H1 (cell line): ENCODE measurements at regions not wholly inside any gene's neighbourhood (a gene's known extent, or its start where the extent isn't known, plus 50 kb on each side); places are given as distances from the start of the nearest gene placed in this dataset.

Experiments used
- CTCF ChIA-PET: fragments of 300-600 bp; sonication (Branson Sonifier 250); formaldehyde crosslinking; loops from one replicate; lab custom pipeline; 2021; ENCODE audit not compliant: partially characterized antibody; lab: Charles Lee
- POLR2A ChIA-PET: fragments of 300-600 bp; sonication (Branson Sonifier 250); formaldehyde crosslinking; loops from one replicate; lab custom pipeline; 2021; ENCODE audit warnings: inconsistent platforms; ENCODE audit not compliant: partially characterized antibody; lab: Charles Lee
- DNase-seq, 2 experiments: peaks; one replicate each; pipeline versions ENCODE4 v3.0.0 to v3.0.0-alpha.2; 2010 to 2022; ENCODE audit warnings: low spot score in 2 of 2, low read depth in 1 of 2, mixed read lengths in 1 of 2
- FAIRE-seq: peaks from 2 replicates; lab custom pipeline; 2011; peaks lifted over from hg19 to GRCh38; lab: Jason Lieb, UNC
- H2AFZ ChIP-seq: 2 replicates; pipeline ENCODE4 v1.8.1; 2012; ENCODE audit warnings: low read length, inconsistent platforms
- H2AK5ac ChIP-seq: 2 replicates; pipeline ENCODE4 v1.6.1; 2013; ENCODE audit warnings: low read depth, low read length
- H2BK120ac ChIP-seq: replicated peaks from 2 replicates; pipeline ENCODE3; 2013; ENCODE audit warnings: low read depth, low read length, inconsistent platforms
- H2BK12ac ChIP-seq: 2 replicates; pipeline ENCODE4 v1.6.1; 2013; ENCODE audit warnings: low read depth, low read length
- H2BK15ac ChIP-seq: 2 replicates; pipeline ENCODE4 v1.6.1; 2013; ENCODE audit warnings: low read length
- H2BK20ac ChIP-seq: 2 replicates; pipeline ENCODE4 v1.6.1; 2013; ENCODE audit warnings: low read length
- H2BK5ac ChIP-seq: 2 replicates; pipeline ENCODE4 v1.6.1; 2013; ENCODE audit warnings: low read depth, low read length
- H3K14ac ChIP-seq: 2 replicates; pipeline ENCODE4 v1.6.1; 2013; ENCODE audit warnings: inconsistent platforms; ENCODE audit not compliant: insufficient read length
- H3K18ac ChIP-seq: 2 replicates; pipeline ENCODE4 v1.6.1; 2013; ENCODE audit warnings: low read length; ENCODE audit errors: extremely low read depth
- H3K23ac ChIP-seq: 2 replicates; pipeline ENCODE4 v1.6.1; 2013; ENCODE audit warnings: inconsistent platforms; ENCODE audit not compliant: insufficient read length
- H3K23me2 ChIP-seq: 2 replicates; pipeline ENCODE4 v1.6.1; 2013; ENCODE audit warnings: low read depth, low read length
- H3K27ac ChIP-seq: 2 replicates; pipeline ENCODE4 v1.6.1; 2011; ENCODE audit warnings: low read depth, low read length, inconsistent platforms
- H3K27me3 ChIP-seq, 4 experiments: replicated peaks in 1 of 4; 1 replicate in 1 of 4; 2 replicates in 3 of 4; pipeline versions ENCODE4 v1.6.1 to v1.8.1; 2011 to 2013; ENCODE audit warnings: low read length in 3 of 4, mild to moderate bottlenecking in 3 of 4, inconsistent platforms in 2 of 4, mixed read lengths in 2 of 4, moderate library complexity in 1 of 4; ENCODE audit not compliant: control insufficient read depth in 3 of 4, insufficient read depth in 3 of 4; ENCODE audit errors: extremely low read depth in 1 of 4
- H3K36me3 ChIP-seq, 4 experiments: 2 replicates each; pipeline versions ENCODE4 v1.6.1 to v1.8.1; 2011 to 2013; ENCODE audit warnings: mild to moderate bottlenecking in 4 of 4, low read length in 3 of 4, moderate library complexity in 2 of 4, control low read depth in 1 of 4, inconsistent platforms in 1 of 4; ENCODE audit not compliant: insufficient read depth in 4 of 4, control insufficient read depth in 2 of 4
- H3K4ac ChIP-seq: replicated peaks from 2 replicates; pipeline ENCODE3; 2013; ENCODE audit warnings: low read length, low read depth, mixed read lengths, inconsistent platforms; ENCODE audit not compliant: insufficient read length
- H3K4me1 ChIP-seq, 4 experiments: replicated peaks in 1 of 4; 1 replicate in 1 of 4; 2 replicates in 3 of 4; pipeline versions ENCODE4 v1.6.1 to v1.8.1; 2011 to 2013; ENCODE audit warnings: low read length in 3 of 4, inconsistent platforms in 2 of 4, mixed read lengths in 1 of 4; ENCODE audit not compliant: insufficient read depth in 4 of 4, control insufficient read depth in 3 of 4
- H3K4me2 ChIP-seq, 2 experiments: 2 replicates each; pipeline versions ENCODE4 v1.6.1 to v1.8.1; 2011 to 2013; ENCODE audit warnings: low read depth in 2 of 2, low read length in 2 of 2, control low read depth in 1 of 2, inconsistent platforms in 1 of 2, mild to moderate bottlenecking in 1 of 2; ENCODE audit not compliant: insufficient read depth in 1 of 2
- H3K4me3 ChIP-seq, 4 experiments: fragments of 200-600, 300-600 bp in 1 of 4; sonication (generic), shearing (Covaris generic), sonication (Bioruptor Twin) in 1 of 4; 2 replicates each; pipeline versions ENCODE4 v1.5.1 to v1.8.1; 2011 to 2016; ENCODE audit warnings: low read length in 4 of 4, low read depth in 3 of 4, control low read depth in 2 of 4, inconsistent platforms in 2 of 4, mild to moderate bottlenecking in 2 of 4, mixed read lengths in 1 of 4, moderate library complexity in 1 of 4; ENCODE audit not compliant: insufficient read depth in 2 of 4; ENCODE audit errors: extremely low read depth in 1 of 4
- H3K56ac ChIP-seq: replicated peaks from 2 replicates; pipeline ENCODE3; 2013; ENCODE audit warnings: low read depth, mild to moderate bottlenecking, mixed read lengths, low read length, inconsistent platforms; ENCODE audit not compliant: insufficient read length
- H3K79me1 ChIP-seq: 2 replicates; pipeline ENCODE4 v1.6.1; 2013; ENCODE audit warnings: low read depth, low read length, control low read depth
- H3K79me2 ChIP-seq, 2 experiments: 2 replicates each; pipeline versions ENCODE4 v1.6.1 to v1.8.1; 2012 to 2013; ENCODE audit warnings: low read length in 2 of 2, mild to moderate bottlenecking in 2 of 2, inconsistent platforms in 1 of 2; ENCODE audit not compliant: insufficient read depth in 2 of 2, control insufficient read depth in 1 of 2
- H3K9ac ChIP-seq, 4 experiments: replicated peaks in 1 of 4; 1 replicate in 1 of 4; 2 replicates in 3 of 4; pipeline versions ENCODE4 v1.6.1 to v1.8.1; 2011 to 2013; ENCODE audit warnings: low read depth in 3 of 4, low read length in 3 of 4, control low read depth in 2 of 4, mild to moderate bottlenecking in 2 of 4, moderate library complexity in 2 of 4, inconsistent platforms in 1 of 4; ENCODE audit errors: extremely low read depth in 1 of 4
- H3K9me3 ChIP-seq, 2 experiments: 2 replicates each; pipeline versions ENCODE4 v1.6.1 to v1.8.1; 2012 to 2013; ENCODE audit warnings: mild to moderate bottlenecking in 2 of 2, moderate library complexity in 2 of 2, control low read depth in 1 of 2, inconsistent platforms in 1 of 2, low read depth in 1 of 2, low read length in 1 of 2, mixed read lengths in 1 of 2; ENCODE audit not compliant: insufficient read depth in 2 of 2
- H4K20me1 ChIP-seq, 2 experiments: replicated peaks in 1 of 2; 2 replicates each; pipeline versions ENCODE3 to v1.8.1; 2011 to 2013; ENCODE audit warnings: inconsistent platforms in 2 of 2, low read length in 2 of 2, mild to moderate bottlenecking in 1 of 2; ENCODE audit not compliant: insufficient read depth in 2 of 2, control insufficient read depth in 1 of 2
- H4K5ac ChIP-seq: 2 replicates; pipeline ENCODE4 v1.6.1; 2013; ENCODE audit warnings: low read length, low read depth, mixed read lengths, inconsistent platforms; ENCODE audit not compliant: insufficient read length
- H4K8ac ChIP-seq: 2 replicates; pipeline ENCODE4 v1.8.0; 2013; ENCODE audit warnings: mild to moderate bottlenecking, moderate library complexity, low read length, inconsistent platforms; ENCODE audit not compliant: insufficient read depth; ENCODE audit errors: extremely low read depth
- H4K91ac ChIP-seq: replicated peaks from 2 replicates; pipeline ENCODE3; 2013; ENCODE audit warnings: low read length, mixed read lengths, inconsistent platforms; ENCODE audit not compliant: insufficient read length
- BCL11A ChIP-seq, 2 experiments: IDR thresholded peaks; one replicate each; pipeline ENCODE4 v1.6.1; 2011; ENCODE audit warnings: low read depth in 2 of 2, low read length in 2 of 2, mild to moderate bottlenecking in 2 of 2
- CEBPB ChIP-seq: IDR thresholded peaks from 2 replicates; pipeline ENCODE4 v1.6.1; 2012; ENCODE audit warnings: low read depth, low read length
- RFX5 ChIP-seq: IDR thresholded peaks from 2 replicates; pipeline ENCODE4 v1.6.1; 2011; ENCODE audit warnings: low read depth, low read length, improper control_type of control experiment, borderline replicate concordance
- SP4 ChIP-seq: IDR thresholded peaks from 2 replicates; pipeline ENCODE4 v1.6.1; 2012; ENCODE audit warnings: low read length, inconsistent platforms
- SRF ChIP-seq: IDR thresholded peaks from 2 replicates; pipeline ENCODE4 v1.6.1; 2011; ENCODE audit warnings: mild to moderate bottlenecking, low read depth, low read length, moderate library complexity

DNA sequence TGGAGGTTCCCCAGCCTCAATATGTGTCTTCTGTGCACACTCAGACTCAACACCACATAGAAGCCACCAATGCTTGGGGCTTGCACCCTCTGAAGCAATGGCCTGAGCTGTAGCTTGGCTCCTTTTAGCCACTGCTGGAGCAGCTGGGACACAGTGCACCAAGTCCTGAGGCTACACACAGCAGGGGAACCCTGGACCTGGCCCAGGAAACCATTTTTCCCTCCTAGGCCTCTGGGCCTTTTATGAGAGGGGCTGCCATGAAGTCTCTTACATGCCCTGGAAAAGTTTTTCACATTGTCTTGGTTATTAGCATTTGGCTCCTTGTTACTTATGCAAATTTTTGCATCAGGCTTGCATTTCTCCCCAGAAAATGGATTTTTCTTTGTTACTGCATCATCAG lies 306.2 kb downstream of the CPXCR1 start:
- Histone ChIP-seq H3K14ac (no peak overlapping the region), H4K8ac (no peak overlapping the region), H3K56ac (no peak overlapping the region), H4K5ac (no peak overlapping the region), H2BK12ac (no peak overlapping the region), H4K91ac (no peak overlapping the region), H3K4me1 (no peaks in the 10 kb centered on the region), H3K4ac (no peak overlapping the region), H3K27me3 (no peaks in the 10 kb centered on the region), H3K23ac (no peak overlapping the region), H2BK15ac (no peak overlapping the region), H4K20me1 (no peaks in the 10 kb centered on the region), H3K4me2 (no peak overlapping the region), H2BK120ac (no peak overlapping the region), H3K27ac (no peak overlapping the region), H2BK20ac (no peak overlapping the region), H3K9ac (no peak overlapping the region), H3K4me3 (no peak overlapping the region), H3K23me2 (no peaks in the 10 kb centered on the region), H2AFZ (no peak overlapping the region), H2BK5ac (no peak overlapping the region), H2AK5ac (no peak overlapping the region), H3K79me2 (no peaks in the 10 kb centered on the region), H3K9me3 (no peaks in the 10 kb centered on the region; a peak in 1 of 4 replicates), H3K79me1 (no peaks in the 10 kb centered on the region), H3K36me3 (no peaks in the 10 kb centered on the region), H3K18ac (no peak overlapping the region)
- CTCF ChIA-PET, result no interaction called here
- POLR2A ChIA-PET, result no interaction called here
- TF ChIP-seq CEBPB, result no peak
- TF ChIP-seq RFX5, result no peak
- TF ChIP-seq SP4, result no peak
- no peak for TF ChIP-seq BCL11A (IDR thresholded peaks at IDR 0.05; ENCODE audit: low read depth in 2 of 2, low read length in 2 of 2)
- TF ChIP-seq SRF, result no peak
- FAIRE-seq, result no peak
- DNase-seq, result no peak
